ENCODE measurements at regions not wholly inside any gene's neighbourhood (a gene's known extent, or its start where the extent isn't known, plus 50 kb on each side); places are given as distances from the start of the nearest gene placed in this dataset.
"Not testable (repeated sequence)": the region's sequence is repeated elsewhere in the genome, so short reads cannot be mapped to it uniquely, and the experiment has no call there.

- no peak overlapping the region for H3K9ac ChIP-seq
Measured at GRCh38 chr14:105659935-105660527, 133.6 kb downstream of the TMEM121 start.

GRCh38 chr14:105660816-105661531, 134.6 kb downstream of the TMEM121 start:
- Histone ChIP-seq H3K36me3 (no peaks in the 10 kb centered on the region), H3K27me3 (no peaks in the 10 kb centered on the region), H3K9ac (no peak overlapping the region), H3K27ac (no peak overlapping the region), H3K9me3 (replicated peaks in 1 of 11) (peaks cover 13 to 40% (median 36%) of the 10 kb centered on the region in 11 experiments), H3K4me1 (no peaks in the 10 kb centered on the region), H3K4me3 (no peak overlapping the region), H3K4me2 (no peak overlapping the region), H4K20me1 (no peaks in the 10 kb centered on the region)
- no peak for TF ChIP-seq Cebpa-rat (IDR thresholded peaks at IDR 0.05)

More at GRCh38 chr14:105659935-105660527, 133.6 kb downstream of the TMEM121 start:
- no peak overlapping the region for H3K4me2 ChIP-seq
- H3K9me3 ChIP-seq (replicated peaks in 1 of 11) = peaks cover 13 to 40% (median 36%) of the 10 kb centered on the region in 11 experiments
- H3K27me3 ChIP-seq = no peaks in the 10 kb centered on the region
- H3K36me3 ChIP-seq = no peaks in the 10 kb centered on the region
- TF ChIP-seq Cebpa-rat (IDR thresholded peaks at IDR 0.05) = no peak
- H3K27ac ChIP-seq = no peak overlapping the region
- H3K4me1 ChIP-seq = no peaks in the 10 kb centered on the region
- no peaks in the 10 kb centered on the region for H4K20me1 ChIP-seq
- H3K4me3 ChIP-seq = no peak overlapping the region; a peak in 1 of 20 replicates

DNA sequence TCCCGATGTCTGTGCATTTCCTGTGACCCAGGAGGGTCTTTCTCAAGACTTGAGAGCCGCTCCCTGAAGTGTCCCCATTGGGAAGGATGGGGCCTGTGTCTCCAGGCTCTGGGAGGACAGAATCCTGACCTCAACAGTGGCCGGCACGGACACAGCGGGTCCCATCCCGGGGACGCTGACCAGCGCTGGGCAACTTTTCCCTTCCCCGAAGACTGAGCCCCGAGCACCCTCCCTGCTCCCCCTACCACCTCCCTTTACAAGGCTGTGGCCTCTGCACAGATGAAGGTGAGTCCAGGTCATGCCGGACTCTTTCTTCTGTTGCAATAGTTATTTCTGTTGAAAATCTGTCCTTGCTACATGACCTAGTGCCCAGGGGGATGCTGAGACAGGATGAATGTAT, 135.7 kb downstream of the TMEM121 start:
- H3K4me3 ChIP-seq, H3K36me3 ChIP-seq, H3K4me2 ChIP-seq, H3K27ac ChIP-seq, H3K9ac ChIP-seq, H4K20me1 ChIP-seq, H3K27me3 ChIP-seq, H3K4me1 ChIP-seq: not testable (repeated sequence)
- peaks cover 13 to 40% (median 35%) of the 10 kb centered on the region in 11 experiments for H3K9me3 ChIP-seq (replicated peaks in 1 of 11)

- H3K27ac ChIP-seq, H3K4me2 ChIP-seq, H3K27me3 ChIP-seq, H3K4me1 ChIP-seq, H4K20me1 ChIP-seq, H3K9ac ChIP-seq, H3K36me3 ChIP-seq, H3K4me3 ChIP-seq: not testable (repeated sequence)
- peaks cover 13 to 36% (median 34%) of the 10 kb centered on the region in 11 experiments for H3K9me3 ChIP-seq (replicated peaks in 1 of 11)
Measured at GRCh38 chr14:105662592-105662991, 136.2 kb downstream of the TMEM121 start.

- peaks cover 7 to 29% (median 27%) of the 10 kb centered on the region in 11 experiments for H3K9me3 ChIP-seq (replicated peaks in 1 of 11)
- H3K4me3 ChIP-seq, H3K4me2 ChIP-seq, H3K36me3 ChIP-seq, H3K4me1 ChIP-seq, H4K20me1 ChIP-seq, H3K27me3 ChIP-seq, H3K9ac ChIP-seq, H3K27ac ChIP-seq: not testable (repeated sequence)
Measured at GRCh38 chr14:105663323-105663722, 136.9 kb downstream of the TMEM121 start.

DNA sequence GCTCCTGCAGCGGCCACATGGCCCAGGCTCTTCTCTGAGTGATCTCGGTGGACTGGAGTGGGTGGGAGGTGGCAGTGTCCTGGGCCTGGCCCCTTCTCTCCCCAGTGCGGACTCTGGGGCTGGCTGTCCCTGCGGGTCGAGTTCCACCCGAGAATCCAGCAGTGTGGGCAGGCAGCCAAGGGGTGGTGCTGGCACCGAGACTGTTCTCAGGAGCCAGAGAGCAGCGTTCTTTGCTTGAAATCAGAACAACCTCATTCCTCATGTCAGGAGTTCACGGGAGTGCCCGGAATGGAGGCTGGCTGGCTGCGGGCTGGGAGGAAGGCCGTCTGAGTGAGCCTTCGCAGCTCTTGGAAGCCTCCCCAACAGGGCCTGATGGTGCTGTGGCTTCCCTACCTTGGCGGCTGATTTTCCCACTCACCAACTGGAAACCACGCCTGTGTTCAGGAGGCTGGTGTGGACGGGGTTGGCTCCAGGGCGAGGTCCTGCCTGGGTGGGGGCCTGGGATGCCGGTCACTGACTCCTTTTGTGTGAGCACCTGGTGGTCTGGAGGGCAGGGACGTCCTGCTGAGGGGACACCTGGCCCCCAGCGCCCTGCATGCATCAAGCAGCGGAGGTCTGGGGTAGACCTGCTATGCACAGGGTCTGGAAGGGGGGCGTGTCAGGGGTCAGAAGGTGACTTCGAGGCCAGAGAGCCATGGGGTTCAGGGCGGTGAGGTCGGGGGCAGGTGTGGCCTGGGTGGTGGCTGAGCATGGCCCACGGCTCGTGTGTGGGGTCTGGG, 137.6 kb downstream of the TMEM121 start:
- not testable (repeated sequence) for H3K27ac ChIP-seq, H3K27me3 ChIP-seq, H3K9ac ChIP-seq, H3K36me3 ChIP-seq, H3K4me2 ChIP-seq, H3K4me3 ChIP-seq, H4K20me1 ChIP-seq
- Histone ChIP-seq H3K9me3 (replicated peaks in 1 of 11) (peaks cover under 1 to 22% (median 20%) of the 10 kb centered on the region in 11 experiments; a peak in 21 of 22 replicates), H3K4me1 (peaks cover 0 to 11% (median 5%) of the 10 kb centered on the region in 10 experiments; a peak in 8 of 20 replicates)

- H3K27me3 ChIP-seq = no peaks in the 10 kb centered on the region
Measured at GRCh38 chr14:105664691-105665090, 138.3 kb downstream of the TMEM121 start.

GRCh38 chr14:105665247-105665950, 139.0 kb downstream of the TMEM121 start:
- H3K27me3 ChIP-seq = no peaks in the 10 kb centered on the region
- no peaks in the 10 kb centered on the region for H4K20me1 ChIP-seq
- H3K36me3 ChIP-seq = no peaks in the 10 kb centered on the region
- peaks cover 0 to 11% (median 5%) of the 10 kb centered on the region in 10 experiments; a peak in 8 of 20 replicates for H3K4me1 ChIP-seq
- H3K9me3 ChIP-seq (replicated peaks in 1 of 11) = peaks cover 0 to 9% (median 6%) of the 10 kb centered on the region in 11 experiments; a peak in 17 of 22 replicates
- H3K9ac ChIP-seq = no peak overlapping the region
- no peak overlapping the region for H3K27ac ChIP-seq
- TF ChIP-seq Cebpa-rat (IDR thresholded peaks at IDR 0.05) = no peak
- H3K4me3 ChIP-seq = no peak overlapping the region
- H3K4me2 ChIP-seq = no peak overlapping the region

More at GRCh38 chr14:105664691-105665090, 138.3 kb downstream of the TMEM121 start:
- Histone ChIP-seq H3K27ac (no peak overlapping the region), H3K4me3 (no peak overlapping the region), H3K36me3 (no peaks in the 10 kb centered on the region), H4K20me1 (no peaks in the 10 kb centered on the region), H3K4me2 (no peak overlapping the region), H3K9me3 (replicated peaks in 1 of 11) (peaks cover 0 to 16% (median 13%) of the 10 kb centered on the region in 11 experiments; a peak in 18 of 22 replicates), H3K9ac (no peak overlapping the region), H3K4me1 (peaks cover 0 to 11% (median 5%) of the 10 kb centered on the region in 10 experiments; a peak in 8 of 20 replicates)
- no peak for TF ChIP-seq Cebpa-rat (IDR thresholded peaks at IDR 0.05)

- peaks cover 0 to 11% (median 5%) of the 10 kb centered on the region in 10 experiments; a peak in 8 of 20 replicates for H3K4me1 ChIP-seq
- no peaks in the 10 kb centered on the region for H3K36me3 ChIP-seq
- no peak overlapping the region for H3K4me2 ChIP-seq
- H4K20me1 ChIP-seq = no peaks in the 10 kb centered on the region
- H3K9ac ChIP-seq = no peak overlapping the region
- H3K9me3 ChIP-seq (replicated peaks in 1 of 11) = peaks cover 0 to 4% (median 1%) of the 10 kb centered on the region in 11 experiments; a peak in 9 of 22 replicates
- TF ChIP-seq Cebpa-rat (IDR thresholded peaks at IDR 0.05) = no peak
- no peak overlapping the region for H3K27ac ChIP-seq
- no peaks in the 10 kb centered on the region for H3K27me3 ChIP-seq
- H3K4me3 ChIP-seq = no peak overlapping the region
Measured at GRCh38 chr14:105665951-105666277, 139.5 kb downstream of the TMEM121 start.

Data from BLaER1 treated with 17β-estradiol and CSF1 and Interleukin-3, amounts not matched to agents 10 nM and 100 nM (cell line).